GM18499 (cell line): ENCODE measurements at regions not wholly inside any gene's neighbourhood (a gene's known extent, or its start where the extent isn't known, plus 50 kb on each side); places are given as distances from the start of the nearest gene placed in this dataset.

Source experiments
- ATAC-seq: cut with Tn5 transposase; IDR thresholded peaks from one replicate; pipeline ENCODE4 v1.9.1; 2021; ENCODE audit warnings: moderate number of reproducible peaks; ENCODE audit not compliant: insufficient read depth, unreplicated experiment

GRCh38 chr11:29318134-29318845 lies 698.5 kb downstream of the KCNA4 start:
- ATAC-seq = no peak

GRCh38 chr11:29317694-29318093 lies 699.1 kb downstream of the KCNA4 start:
- ATAC-seq = no peak

GRCh38 chr11:29315275-29315674 lies 701.6 kb downstream of the KCNA4 start:
- no peak for ATAC-seq

GRCh38 chr11:29314211-29314610 lies 702.6 kb downstream of the KCNA4 start:
- ATAC-seq = no peak

GRCh38 chr11:29312812-29313211 lies 704.0 kb downstream of the KCNA4 start:
- ATAC-seq = no peak

GRCh38 chr11:29310725-29311342 lies 706.0 kb downstream of the KCNA4 start:
- no peak for ATAC-seq

GRCh38 chr11:29309992-29310391 lies 706.8 kb downstream of the KCNA4 start:
- ATAC-seq = no peak

GRCh38 chr11:29306527-29306926 lies 710.3 kb downstream of the KCNA4 start:
- no peak for ATAC-seq

- no peak for ATAC-seq
These were observed 711.2 kb downstream of the KCNA4 start for GRCh38 chr11:29305456-29306232.

GRCh38 chr11:29300420-29300819 lies 716.4 kb downstream of the KCNA4 start:
- ATAC-seq = no peak

- no peak for ATAC-seq
These were observed 720.1 kb downstream of the KCNA4 start for GRCh38 chr11:29296680-29297079.

GRCh38 chr11:29293825-29294224 lies 723.0 kb downstream of the KCNA4 start:
- ATAC-seq = peak; percentile 79

- ATAC-seq = no peak
These were observed 734.7 kb downstream of the KCNA4 start for GRCh38 chr11:29282088-29282487.

GRCh38 chr11:29281271-29281777 lies 735.5 kb downstream of the KCNA4 start:
- ATAC-seq = no peak

- no peak for ATAC-seq
These were observed 736.4 kb downstream of the KCNA4 start for GRCh38 chr11:29280452-29280851.

- no peak for ATAC-seq
These were observed 737.1 kb downstream of the KCNA4 start for GRCh38 chr11:29279716-29280115.

- ATAC-seq = no peak
These were observed 744.7 kb downstream of the KCNA4 start for GRCh38 chr11:29272019-29272654.

GRCh38 chr11:29271616-29272015 lies 745.2 kb downstream of the KCNA4 start:
- no peak for ATAC-seq

GRCh38 chr11:29268733-29269132 lies 748.1 kb downstream of the KCNA4 start:
- ATAC-seq = no peak

GRCh38 chr11:29265792-29266191 lies 751.0 kb downstream of the KCNA4 start:
- no peak for ATAC-seq

GRCh38 chr11:29265381-29265780 lies 751.4 kb downstream of the KCNA4 start:
- no peak for ATAC-seq
